Astrocyte (in vitro differentiated cells and primary cell): ENCODE measurements at regions not wholly inside any gene's neighbourhood (a gene's known extent, or its start where the extent isn't known, plus 50 kb on each side); places are given as distances from the start of the nearest gene placed in this dataset.

ENCODE experiments used
- DNase-seq: peaks from one replicate; pipeline ENCODE4 v3.0.0-alpha.2; 2010; ENCODE audit warnings: low read depth
- FAIRE-seq: peaks from 2 replicates; lab custom pipeline; 2011; peaks lifted over from hg19 to GRCh38; lab: Jason Lieb, UNC
- H2AFZ ChIP-seq: 2 replicates; pipeline ENCODE4 v1.6.0; 2012; ENCODE audit warnings: low read depth, low read length, inconsistent platforms
- H3K27ac ChIP-seq: 2 replicates; pipeline ENCODE4 v1.5.1; 2011; ENCODE audit warnings: low read depth, low read length, inconsistent platforms
- H3K27me3 ChIP-seq: 2 replicates; pipeline ENCODE4 v1.6.0; 2011; ENCODE audit warnings: low read length, inconsistent platforms; ENCODE audit not compliant: insufficient read depth
- H3K36me3 ChIP-seq: 2 replicates; pipeline ENCODE4 v1.5.1; 2011; ENCODE audit warnings: low read length, inconsistent platforms; ENCODE audit not compliant: insufficient read depth
- H3K4me1 ChIP-seq: 2 replicates; pipeline ENCODE4 v1.5.1; 2011; ENCODE audit warnings: low read length, inconsistent platforms; ENCODE audit not compliant: insufficient read depth
- H3K4me2 ChIP-seq: 2 replicates; pipeline ENCODE4 v1.6.0; 2012; ENCODE audit warnings: low read length, inconsistent platforms
- H3K4me3 ChIP-seq: 2 replicates; pipeline ENCODE4 v1.5.1; 2011; ENCODE audit warnings: low read depth, mild to moderate bottlenecking, low read length, inconsistent platforms; ENCODE audit not compliant: insufficient read depth
- H3K79me2 ChIP-seq: 2 replicates; pipeline ENCODE4 v1.6.0; 2012; ENCODE audit warnings: mild to moderate bottlenecking, low read length, inconsistent platforms; ENCODE audit not compliant: insufficient read depth
- H3K9ac ChIP-seq: 2 replicates; pipeline ENCODE4 v1.6.0; 2012; ENCODE audit warnings: mild to moderate bottlenecking, low read length, inconsistent platforms
- H3K9me3 ChIP-seq: 2 replicates; pipeline ENCODE4 v1.5.1; 2012; ENCODE audit warnings: low read depth, mild to moderate bottlenecking, low read length, inconsistent platforms; ENCODE audit not compliant: insufficient read depth
- H4K20me1 ChIP-seq: 2 replicates; pipeline ENCODE4 v1.6.0; 2012; ENCODE audit warnings: low read length, inconsistent platforms; ENCODE audit not compliant: insufficient read depth
- H3K27ac Mint-ChIP-seq: one replicate; pipeline ENCODE4 v1.8.0; 2021; ENCODE audit warnings: mild to moderate bottlenecking, mixed read lengths; ENCODE audit not compliant: unreplicated experiment
- H3K27me3 Mint-ChIP-seq: one replicate; pipeline ENCODE4 v1.8.0; 2021; ENCODE audit warnings: low read depth, mixed read lengths; ENCODE audit not compliant: unreplicated experiment
- H3K36me3 Mint-ChIP-seq: one replicate; pipeline ENCODE4 v1.8.0; 2021; ENCODE audit warnings: low read depth, mixed read lengths; ENCODE audit not compliant: unreplicated experiment
- H3K4me1 Mint-ChIP-seq: one replicate; pipeline ENCODE4 v1.8.0; 2021; ENCODE audit warnings: low read depth, mixed read lengths; ENCODE audit not compliant: unreplicated experiment
- H3K4me3 Mint-ChIP-seq: one replicate; pipeline ENCODE4 v1.8.0; 2021; ENCODE audit warnings: mild to moderate bottlenecking, moderate library complexity, mixed read lengths; ENCODE audit not compliant: unreplicated experiment
- H3K9me3 Mint-ChIP-seq: one replicate; pipeline ENCODE4 v1.8.0; 2021; ENCODE audit warnings: mild to moderate bottlenecking, mixed read lengths; ENCODE audit not compliant: unreplicated experiment
- EZH2 ChIP-seq: IDR thresholded peaks from 2 replicates; pipeline ENCODE4 v1.6.1; 2012; ENCODE audit warnings: mild to moderate bottlenecking, low read length, inconsistent platforms; ENCODE audit not compliant: insufficient read depth
- TF ChIP-seq, protein P1 (sequence below): IDR thresholded peaks from 2 replicates; pipeline ENCODE4 v1.5.1; 2011; ENCODE audit warnings: low read depth, mild to moderate bottlenecking, inconsistent platforms, low read length, moderate library complexity; ENCODE audit not compliant: insufficient read depth

DNA sequence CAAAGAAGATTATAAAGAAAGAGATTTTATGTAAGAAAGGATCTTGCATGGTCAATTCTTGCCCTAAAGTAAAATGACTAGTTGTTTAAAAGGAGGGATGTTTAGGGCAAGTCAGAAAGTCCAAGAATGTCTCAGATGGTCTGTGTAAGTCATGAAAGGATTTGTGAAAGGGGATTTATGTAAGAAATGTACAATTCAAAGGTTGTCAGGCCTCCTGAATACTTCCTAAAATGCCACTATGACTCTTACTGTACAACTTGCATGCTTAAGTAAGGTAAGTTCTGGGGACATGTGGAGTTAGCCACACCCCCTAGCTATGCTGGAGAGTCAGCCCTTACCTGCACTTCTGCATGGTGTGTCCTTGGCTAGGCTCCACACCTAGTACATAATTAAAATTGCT is 328.9 kb upstream of the TGFBR2 start:
- Mint-ChIP-seq H3K9me3 (peaks cover 4% of the 10 kb centered on the region), H3K4me1 (peaks cover 17% of the 10 kb centered on the region), H3K27ac (no peak overlapping the region), H3K4me3 (no peak overlapping the region), H3K27me3 (no peaks in the 10 kb centered on the region), H3K36me3 (no peaks in the 10 kb centered on the region)
- Histone ChIP-seq H3K36me3 (no peaks in the 10 kb centered on the region), H3K9ac (no peak overlapping the region), H3K79me2 (no peaks in the 10 kb centered on the region), H3K4me2 (no peak overlapping the region), H3K9me3 (peaks cover 3% of the 10 kb centered on the region), H3K27ac (no peak overlapping the region), H3K27me3 (no peaks in the 10 kb centered on the region), H4K20me1 (no peaks in the 10 kb centered on the region), H2AFZ (no peak overlapping the region), H3K4me1 (peaks cover 18% of the 10 kb centered on the region), H3K4me3 (no peak overlapping the region)
- TF ChIP-seq, protein P1, sequence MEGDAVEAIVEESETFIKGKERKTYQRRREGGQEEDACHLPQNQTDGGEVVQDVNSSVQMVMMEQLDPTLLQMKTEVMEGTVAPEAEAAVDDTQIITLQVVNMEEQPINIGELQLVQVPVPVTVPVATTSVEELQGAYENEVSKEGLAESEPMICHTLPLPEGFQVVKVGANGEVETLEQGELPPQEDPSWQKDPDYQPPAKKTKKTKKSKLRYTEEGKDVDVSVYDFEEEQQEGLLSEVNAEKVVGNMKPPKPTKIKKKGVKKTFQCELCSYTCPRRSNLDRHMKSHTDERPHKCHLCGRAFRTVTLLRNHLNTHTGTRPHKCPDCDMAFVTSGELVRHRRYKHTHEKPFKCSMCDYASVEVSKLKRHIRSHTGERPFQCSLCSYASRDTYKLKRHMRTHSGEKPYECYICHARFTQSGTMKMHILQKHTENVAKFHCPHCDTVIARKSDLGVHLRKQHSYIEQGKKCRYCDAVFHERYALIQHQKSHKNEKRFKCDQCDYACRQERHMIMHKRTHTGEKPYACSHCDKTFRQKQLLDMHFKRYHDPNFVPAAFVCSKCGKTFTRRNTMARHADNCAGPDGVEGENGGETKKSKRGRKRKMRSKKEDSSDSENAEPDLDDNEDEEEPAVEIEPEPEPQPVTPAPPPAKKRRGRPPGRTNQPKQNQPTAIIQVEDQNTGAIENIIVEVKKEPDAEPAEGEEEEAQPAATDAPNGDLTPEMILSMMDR, result no peak
- TF ChIP-seq EZH2, result no peak
- DNase-seq, result no peak
- FAIRE-seq, result no peak

DNA sequence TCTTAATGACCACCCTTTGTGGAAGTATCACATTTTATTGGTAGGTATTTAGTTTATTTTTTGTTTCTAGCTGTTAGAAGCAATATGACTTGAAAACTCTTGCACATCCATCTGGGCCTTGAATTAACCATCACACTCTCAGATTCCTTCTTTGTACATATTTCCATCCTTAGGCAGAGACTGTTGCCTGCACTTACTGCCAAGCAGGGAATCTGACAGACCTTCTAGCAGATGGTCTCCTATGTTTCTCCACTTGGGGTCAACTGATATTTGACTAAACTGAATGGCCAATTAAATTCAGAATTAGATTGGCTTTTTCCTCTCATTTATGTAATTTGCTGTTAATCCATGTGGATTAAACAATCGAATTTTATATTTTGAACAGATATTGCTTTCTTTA is 324.9 kb upstream of the TGFBR2 start:
- Mint-ChIP-seq H3K36me3 (no peaks in the 10 kb centered on the region), H3K4me1 (peaks cover 37% of the 10 kb centered on the region), H3K27me3 (no peaks in the 10 kb centered on the region), H3K27ac (no peak overlapping the region), H3K4me3 (no peak overlapping the region), H3K9me3 (peaks cover 4% of the 10 kb centered on the region)
- peak; percentile 32 for FAIRE-seq
- no peak overlapping the region for H3K4me2 ChIP-seq
- H3K9ac ChIP-seq, result no peak overlapping the region
- H3K27ac ChIP-seq, result peak overlapping the region; percentile 27
- no peaks in the 10 kb centered on the region for H3K36me3 ChIP-seq
- H3K9me3 ChIP-seq, result peaks cover 3% of the 10 kb centered on the region
- no peaks in the 10 kb centered on the region for H4K20me1 ChIP-seq
- H3K4me3 ChIP-seq, result no peak overlapping the region
- H3K4me1 ChIP-seq, result peaks cover 28% of the 10 kb centered on the region
- H3K27me3 ChIP-seq, result no peaks in the 10 kb centered on the region
- no peak overlapping the region for H2AFZ ChIP-seq
- H3K79me2 ChIP-seq, result no peaks in the 10 kb centered on the region
- TF ChIP-seq, protein P1, result no peak
- TF ChIP-seq EZH2, result no peak
- DNase-seq, result no peak

DNA sequence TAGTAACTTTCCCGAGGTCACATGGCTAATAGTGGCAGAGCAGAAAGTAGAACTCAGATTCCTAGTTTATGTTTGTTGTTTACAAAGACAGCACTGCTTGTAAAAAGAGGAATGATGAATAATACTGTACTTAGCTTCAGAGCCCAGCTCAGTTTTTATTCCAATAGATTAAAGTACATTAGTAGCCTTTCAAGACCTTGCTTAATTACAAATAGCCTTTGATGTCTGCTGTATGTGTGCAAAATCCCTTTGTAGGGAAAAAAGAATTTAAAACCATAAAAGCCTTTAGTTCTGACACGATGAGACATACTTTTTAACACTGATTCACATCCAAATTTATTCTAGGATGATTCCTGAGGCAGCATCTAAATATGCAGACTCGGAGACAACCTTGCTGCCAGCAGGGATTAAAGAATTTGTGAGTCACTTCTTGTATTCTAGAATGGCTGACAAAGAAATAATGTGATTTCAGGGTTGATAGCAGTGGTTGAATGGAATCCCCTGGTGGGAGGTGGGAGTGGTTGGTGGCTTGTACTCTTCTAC is 324.2 kb upstream of the TGFBR2 start:
- Histone ChIP-seq H3K79me2 (no peaks in the 10 kb centered on the region), H3K9me3 (peaks cover 3% of the 10 kb centered on the region), H3K4me3 (no peak overlapping the region), H3K9ac (peak overlapping the region; percentile 43), H3K27me3 (no peaks in the 10 kb centered on the region), H3K36me3 (no peaks in the 10 kb centered on the region), H4K20me1 (no peaks in the 10 kb centered on the region), H2AFZ (no peak overlapping the region), H3K4me2 (peak overlapping the region; percentile 63), H3K27ac (peak overlapping the region; percentile 82), H3K4me1 (peaks cover 35% of the 10 kb centered on the region)
- peaks cover 3% of the 10 kb centered on the region for H3K9me3 Mint-ChIP-seq
- DNase-seq (peak; percentile 99), FAIRE-seq (peak; percentile 96)
- peaks cover 44% of the 10 kb centered on the region for H3K4me1 Mint-ChIP-seq
- H3K27me3 Mint-ChIP-seq, result no peaks in the 10 kb centered on the region
- peak overlapping the region; percentile 34 for H3K4me3 Mint-ChIP-seq
- TF ChIP-seq, protein P1, result no peak
- TF ChIP-seq EZH2, result no peak
- peak overlapping the region; percentile 91 for H3K27ac Mint-ChIP-seq
- H3K36me3 Mint-ChIP-seq, result no peaks in the 10 kb centered on the region
